ENCODE measurements at regions not wholly inside any gene's neighbourhood (a gene's known extent, or its start where the extent isn't known, plus 50 kb on each side); places are given as distances from the start of the nearest gene placed in this dataset.
A peak's percentile ranks its signal among the peaks of the same experiment; 100 is the strongest.
"Not testable (repeated sequence)": the region's sequence is repeated elsewhere in the genome, so short reads cannot be mapped to it uniquely, and the experiment has no call there.

- Mint-ChIP-seq H3K27ac (no peak overlapping the region), H3K4me3 (no peak overlapping the region), H3K4me1 (peaks cover 10% of the 10 kb centered on the region), H3K9me3 (no peaks in the 10 kb centered on the region), H3K36me3 (no peaks in the 10 kb centered on the region), H3K27me3 (peaks cover 3% of the 10 kb centered on the region)
- DNase-seq (ENCODE audit: low spot score in 2 of 2) (no peak), ATAC-seq (ENCODE audit: low read depth) (no peak)
Observed at GRCh38 chr10:36538953-36539586, 586.3 kb upstream of the ANKRD30A start.

GRCh38 chr10:36534471-36535002, 590.9 kb upstream of the ANKRD30A start:
- DNase-seq (ENCODE audit: low spot score in 2 of 2): peak; percentile 35 to 38

DNA sequence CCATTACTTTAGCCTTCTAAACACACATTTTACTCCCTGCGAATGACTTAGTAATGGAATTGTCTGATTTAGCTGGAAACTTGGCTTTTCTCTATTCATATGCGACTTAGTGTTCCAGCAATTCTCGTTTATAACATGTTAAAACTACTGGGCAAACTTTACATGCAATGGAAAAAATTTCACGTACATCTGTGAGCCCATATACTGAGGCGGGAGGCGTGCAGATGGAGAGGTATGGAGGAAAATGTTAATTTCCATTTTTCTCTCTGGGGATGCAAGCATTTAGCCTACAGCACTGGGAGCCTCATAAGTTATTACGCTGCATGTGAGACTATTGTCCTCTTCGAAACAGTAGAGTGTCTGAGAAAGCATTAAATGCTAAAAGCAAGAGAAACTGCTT, 591.5 kb upstream of the ANKRD30A start:
- ATAC-seq (ENCODE audit: low read depth): no peak
- Mint-ChIP-seq H3K36me3 (no peaks in the 10 kb centered on the region), H3K27ac (no peak overlapping the region), H3K9me3 (no peaks in the 10 kb centered on the region), H3K4me3 (no peak overlapping the region), H3K27me3 (peaks cover 1% of the 10 kb centered on the region), H3K4me1 (peaks cover 12% of the 10 kb centered on the region)
- DNase-seq (ENCODE audit: low spot score in 2 of 2): no peak

More at GRCh38 chr10:36534471-36535002, 590.9 kb upstream of the ANKRD30A start:
- Mint-ChIP-seq H3K4me1 (peaks cover 12% of the 10 kb centered on the region), H3K36me3 (no peaks in the 10 kb centered on the region), H3K27me3 (peaks cover 2% of the 10 kb centered on the region), H3K27ac (no peak overlapping the region), H3K4me3 (no peak overlapping the region), H3K9me3 (no peaks in the 10 kb centered on the region)
- ATAC-seq (ENCODE audit: low read depth): peak; percentile 98

DNA sequence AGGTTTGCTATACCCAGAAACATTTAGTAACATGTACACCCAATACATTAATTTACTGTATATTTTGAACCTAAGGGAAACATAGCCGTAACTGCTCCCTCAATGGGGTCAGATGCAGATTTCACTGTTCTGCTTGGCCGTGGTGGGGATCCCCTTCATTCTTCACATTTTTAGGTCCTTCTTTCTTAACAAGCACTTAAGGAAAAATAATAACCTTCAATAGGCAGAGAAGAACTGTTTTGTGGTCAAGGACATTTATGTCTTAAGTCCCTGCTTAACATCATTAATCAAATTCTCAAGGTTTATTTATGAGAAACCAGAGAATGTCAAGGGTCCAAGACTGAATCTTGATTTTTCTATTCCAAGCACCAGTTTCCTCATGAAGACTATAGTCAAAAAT, 592.1 kb upstream of the ANKRD30A start:
- Mint-ChIP-seq H3K27ac (no peak overlapping the region), H3K27me3 (no peaks in the 10 kb centered on the region), H3K9me3 (peaks cover 3% of the 10 kb centered on the region), H3K36me3 (no peaks in the 10 kb centered on the region), H3K4me1 (peaks cover 11% of the 10 kb centered on the region), H3K4me3 (no peak overlapping the region)
- DNase-seq (ENCODE audit: low spot score in 2 of 2) (no peak), ATAC-seq (ENCODE audit: low read depth) (no peak)

- ATAC-seq (ENCODE audit: low read depth) (no peak), DNase-seq (ENCODE audit: low spot score in 2 of 2) (no peak)
- no peak overlapping the region for H3K4me3 Mint-ChIP-seq
- peaks cover 11% of the 10 kb centered on the region for H3K4me1 Mint-ChIP-seq
- no peak overlapping the region for H3K27ac Mint-ChIP-seq
- H3K36me3 Mint-ChIP-seq: no peaks in the 10 kb centered on the region
- H3K27me3 Mint-ChIP-seq: no peaks in the 10 kb centered on the region
- H3K9me3 Mint-ChIP-seq: peaks cover 3% of the 10 kb centered on the region
Observed at GRCh38 chr10:36531621-36532020, 593.8 kb upstream of the ANKRD30A start.

GRCh38 chr10:36526033-36526432, 599.4 kb upstream of the ANKRD30A start:
- DNase-seq (ENCODE audit: low spot score in 2 of 2) (no peak), ATAC-seq (ENCODE audit: low read depth) (no peak)
- Mint-ChIP-seq H3K4me3 (no peak overlapping the region), H3K36me3 (no peaks in the 10 kb centered on the region), H3K27me3 (no peaks in the 10 kb centered on the region), H3K27ac (no peak overlapping the region), H3K4me1 (no peaks in the 10 kb centered on the region), H3K9me3 (peaks cover 3% of the 10 kb centered on the region)

DNA sequence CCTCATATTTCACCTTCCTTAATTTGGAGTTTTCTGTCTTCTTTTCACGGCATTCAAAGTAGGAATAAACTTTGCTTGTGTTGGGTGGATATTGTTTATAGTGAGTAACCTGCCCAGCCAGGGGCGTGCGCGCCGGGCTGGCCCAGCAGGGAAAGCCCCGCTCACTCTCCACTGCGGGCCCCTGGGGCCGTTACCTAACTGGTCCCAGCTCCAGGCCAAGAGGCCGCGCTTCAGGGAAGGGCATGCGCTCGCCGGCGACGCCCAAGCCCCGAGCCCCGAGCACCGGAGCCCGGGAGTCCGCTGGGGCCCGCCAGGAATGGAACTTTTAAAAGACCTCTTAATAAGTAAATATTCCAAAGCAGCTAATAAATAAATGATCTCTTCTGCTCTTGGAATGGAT, 601.3 kb upstream of the ANKRD30A start:
- not testable (repeated sequence) for H3K27ac Mint-ChIP-seq; DNase-seq (ENCODE audit: low spot score in 2 of 2); ATAC-seq (ENCODE audit: low read depth); H3K4me3 Mint-ChIP-seq; H3K27me3 Mint-ChIP-seq; H3K9me3 Mint-ChIP-seq; H3K36me3 Mint-ChIP-seq; H3K4me1 Mint-ChIP-seq

GRCh38 chr10:36519909-36520308, 605.5 kb upstream of the ANKRD30A start:
- no peak overlapping the region for H3K4me3 Mint-ChIP-seq
- ATAC-seq (ENCODE audit: low read depth): no peak
- H3K27me3 Mint-ChIP-seq: no peaks in the 10 kb centered on the region
- H3K4me1 Mint-ChIP-seq: no peaks in the 10 kb centered on the region
- DNase-seq (ENCODE audit: low spot score in 2 of 2): no peak
- no peak overlapping the region for H3K27ac Mint-ChIP-seq
- no peaks in the 10 kb centered on the region for H3K36me3 Mint-ChIP-seq
- peaks cover 2% of the 10 kb centered on the region for H3K9me3 Mint-ChIP-seq

DNA sequence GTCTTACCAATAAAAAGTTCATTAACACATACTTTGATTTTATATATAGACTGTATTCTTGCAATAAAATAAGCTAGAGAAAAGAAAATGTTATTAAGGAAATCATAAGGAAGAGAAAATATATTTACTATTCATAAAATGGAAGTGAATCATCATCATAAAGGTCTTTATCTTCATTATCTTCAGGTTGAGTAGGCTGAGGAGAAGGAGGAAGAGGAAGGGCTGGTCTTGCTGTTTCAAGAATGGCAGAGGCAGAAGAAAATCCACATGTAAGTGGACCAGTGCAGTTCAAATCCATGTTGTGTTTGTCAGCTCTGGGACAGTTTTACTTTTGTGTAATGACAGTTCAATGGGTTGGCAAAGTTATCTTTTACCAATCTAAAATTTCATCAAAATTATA, 609.1 kb upstream of the ANKRD30A start:
- Mint-ChIP-seq H3K27ac (no peak overlapping the region), H3K36me3 (no peaks in the 10 kb centered on the region), H3K4me3 (no peak overlapping the region), H3K4me1 (no peaks in the 10 kb centered on the region), H3K9me3 (peaks cover 2% of the 10 kb centered on the region), H3K27me3 (no peaks in the 10 kb centered on the region)
- ATAC-seq (ENCODE audit: low read depth) (no peak), DNase-seq (ENCODE audit: low spot score in 2 of 2) (no peak)

GRCh38 chr10:36515319-36515718, 610.1 kb upstream of the ANKRD30A start:
- no peaks in the 10 kb centered on the region for H3K4me1 Mint-ChIP-seq
- no peak overlapping the region for H3K4me3 Mint-ChIP-seq
- H3K36me3 Mint-ChIP-seq: no peaks in the 10 kb centered on the region
- no peak overlapping the region for H3K27ac Mint-ChIP-seq
- DNase-seq (ENCODE audit: low spot score in 2 of 2) (no peak), ATAC-seq (ENCODE audit: low read depth) (no peak)
- peaks cover 2% of the 10 kb centered on the region for H3K9me3 Mint-ChIP-seq
- H3K27me3 Mint-ChIP-seq: no peaks in the 10 kb centered on the region

- Mint-ChIP-seq H3K9me3 (peaks cover 3% of the 10 kb centered on the region), H3K4me3 (no peak overlapping the region), H3K36me3 (no peaks in the 10 kb centered on the region), H3K4me1 (no peaks in the 10 kb centered on the region), H3K27me3 (no peaks in the 10 kb centered on the region), H3K27ac (no peak overlapping the region)
- DNase-seq (ENCODE audit: low spot score in 2 of 2): no peak
- ATAC-seq (ENCODE audit: low read depth): no peak
Observed at GRCh38 chr10:36507715-36508114, 617.7 kb upstream of the ANKRD30A start.

DNA sequence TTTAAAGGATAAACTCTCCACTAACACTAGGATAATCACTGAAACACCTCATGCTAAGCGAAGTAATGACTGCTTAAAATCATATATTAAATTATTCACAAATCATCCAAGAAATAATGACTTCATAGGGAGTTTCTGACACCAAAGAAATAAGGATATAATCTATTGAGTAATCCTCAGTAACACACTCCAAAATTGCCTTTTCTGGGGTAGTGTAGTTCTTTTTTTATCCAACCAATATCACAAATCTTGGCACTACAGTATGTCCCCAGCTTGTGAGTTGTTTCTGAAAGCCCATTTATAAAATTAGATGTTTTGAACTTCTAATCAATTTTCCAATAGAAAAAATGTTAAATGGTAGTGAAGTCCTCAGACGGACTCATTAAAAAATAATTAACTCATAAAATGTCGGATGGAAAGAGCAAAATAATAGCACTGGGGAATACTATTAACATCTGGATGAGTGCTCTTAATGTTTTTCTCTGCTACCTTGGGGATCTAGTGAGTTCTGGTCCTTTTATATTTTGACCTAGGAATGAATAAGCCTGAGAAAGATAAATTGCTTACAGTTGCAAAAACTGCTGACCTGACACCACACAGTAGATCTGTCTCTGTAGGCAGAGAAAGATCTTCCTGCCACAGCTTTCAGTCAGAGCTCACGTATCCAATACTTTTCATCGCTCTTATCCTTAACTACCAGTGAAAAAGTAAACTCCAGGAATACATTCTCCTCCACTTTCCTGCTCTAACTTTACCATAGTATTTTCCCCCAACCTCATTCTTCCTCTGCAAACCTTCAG, 618.5 kb upstream of the ANKRD30A start:
- Mint-ChIP-seq H3K27ac (no peak overlapping the region), H3K27me3 (no peaks in the 10 kb centered on the region), H3K36me3 (no peaks in the 10 kb centered on the region), H3K9me3 (peaks cover 3% of the 10 kb centered on the region), H3K4me3 (no peak overlapping the region), H3K4me1 (no peaks in the 10 kb centered on the region)
- DNase-seq (ENCODE audit: low spot score in 2 of 2) (no peak), ATAC-seq (ENCODE audit: low read depth) (no peak)

- ATAC-seq (ENCODE audit: low read depth): no peak
- Mint-ChIP-seq H3K4me3 (no peak overlapping the region), H3K27me3 (no peaks in the 10 kb centered on the region), H3K27ac (no peak overlapping the region), H3K4me1 (no peaks in the 10 kb centered on the region), H3K9me3 (peaks cover 3% of the 10 kb centered on the region), H3K36me3 (no peaks in the 10 kb centered on the region)
- DNase-seq (ENCODE audit: low spot score in 2 of 2): no peak
Observed at GRCh38 chr10:36506261-36506660, 619.1 kb upstream of the ANKRD30A start.

GRCh38 chr10:36504758-36505157, 620.6 kb upstream of the ANKRD30A start:
- H3K9me3 Mint-ChIP-seq: peaks cover 3% of the 10 kb centered on the region
- ATAC-seq (ENCODE audit: low read depth): no peak

More at GRCh38 chr10:36504758-36505157, 620.6 kb upstream of the ANKRD30A start:
- no peak for DNase-seq (ENCODE audit: low spot score in 2 of 2)
- no peak overlapping the region for H3K27ac Mint-ChIP-seq
- H3K4me1 Mint-ChIP-seq: no peaks in the 10 kb centered on the region
- H3K4me3 Mint-ChIP-seq: no peak overlapping the region
- no peaks in the 10 kb centered on the region for H3K36me3 Mint-ChIP-seq
- no peaks in the 10 kb centered on the region for H3K27me3 Mint-ChIP-seq

Data from memory B cell (primary cell).